HepG2 (cell line): ENCODE measurements at regions not wholly inside any gene's neighbourhood (a gene's known extent, or its start where the extent isn't known, plus 50 kb on each side); places are given as distances from the start of the nearest gene placed in this dataset.

ENCODE experiments used
- ATAC-seq: fragments of 200-7000 bp; cut with Tn5 transposase; 3 replicates; pipeline ENCODE4 v1.9.1; 2020; ENCODE audit warnings: mild to moderate bottlenecking, moderate library complexity
- BruUV-seq: library from RNA; stranded (reverse); fragments of 400-500 nt; replicated peaks from 2 replicates; lab custom pipeline; 2021; lab: Mats Ljungman, UMichigan
- CTCF ChIA-PET: fragments of 300-600 bp; formaldehyde crosslinking; extraction: SDS; loops from one replicate; lab custom pipeline; 2021; ENCODE audit warnings: low total read pairs, inconsistent platforms, low intra/inter-chr PET ratio; lab: Yijun Ruan, JAX
- POLR2A ChIA-PET: fragments of 350-600 bp; sonication (Branson Sonifier 250); formaldehyde crosslinking; loops from one replicate; lab custom pipeline; 2020; ENCODE audit warnings: antibody characterized with exemption, inconsistent platforms; lab: Yijun Ruan, JAX
- DNase-seq: peaks from one replicate; pipeline ENCODE4 v3.0.0-alpha.2; 2015; ENCODE audit warnings: low spot score
- FAIRE-seq: peaks from 3 replicates; lab custom pipeline; 2011; peaks lifted over from hg19 to GRCh38; lab: Jason Lieb, UNC
- H2AFZ ChIP-seq: one replicate; pipeline ENCODE4 v1.6.1; 2011; ENCODE audit warnings: low read length, inconsistent platforms
- H3K27ac ChIP-seq: fragments of 300-600 bp; 3 replicates; pipeline ENCODE4 v1.8.0; 2011; ENCODE audit warnings: mixed run types, mild to moderate bottlenecking, mixed read lengths, low read length, inconsistent platforms; ENCODE audit not compliant: insufficient read depth; ENCODE audit errors: extremely low read length
- H3K27me3 ChIP-seq, 2 experiments: fragments of 200-600 bp in 1 of 2; 2 replicates in 1 of 2; 3 replicates in 1 of 2; pipeline versions ENCODE4 v1.6.0 to v1.8.0; 2011; ENCODE audit warnings: low read length in 2 of 2, mild to moderate bottlenecking in 2 of 2, moderate library complexity in 2 of 2, inconsistent platforms in 1 of 2; ENCODE audit not compliant: insufficient read depth in 2 of 2, control insufficient read depth in 1 of 2
- H3K36me3 ChIP-seq, 2 experiments: fragments of 200-600 bp in 1 of 2; replicated peaks in 1 of 2; 2 replicates in 1 of 2; 3 replicates in 1 of 2; pipeline versions ENCODE4 v1.5.1 to v1.8.0; 2011; ENCODE audit warnings: low read length in 2 of 2, inconsistent platforms in 1 of 2; ENCODE audit not compliant: insufficient read depth in 2 of 2, control insufficient read depth in 1 of 2
- H3K4me1 ChIP-seq: 2 replicates; pipeline ENCODE4 v1.5.1; 2012; ENCODE audit warnings: low read length, inconsistent platforms; ENCODE audit not compliant: insufficient read depth
- H3K4me2 ChIP-seq: 2 replicates; pipeline ENCODE4 v1.6.0; 2011; ENCODE audit warnings: low read depth, low read length, inconsistent platforms
- H3K4me3 ChIP-seq, 3 experiments: fragments of 200-600 bp in 1 of 3; sonication (generic), shearing (Covaris generic) in 1 of 3; replicated peaks in 1 of 3; 2 replicates each; pipeline ENCODE4 v1.5.1; 2011 to 2016; ENCODE audit warnings: low read length in 3 of 3, inconsistent platforms in 2 of 3, low read depth in 2 of 3, mild to moderate bottlenecking in 2 of 3, control low read depth in 1 of 3, mixed read lengths in 1 of 3; ENCODE audit not compliant: insufficient read depth in 1 of 3
- H3K79me2 ChIP-seq: one replicate; pipeline ENCODE4 v1.6.1; 2011; ENCODE audit warnings: low read length, inconsistent platforms; ENCODE audit not compliant: insufficient read depth
- H3K9ac ChIP-seq: 2 replicates; pipeline ENCODE4 v1.6.0; 2011; ENCODE audit warnings: mild to moderate bottlenecking, low read depth, low read length, inconsistent platforms; ENCODE audit not compliant: insufficient read depth
- H3K9me3 ChIP-seq: 2 replicates; pipeline ENCODE4 v1.5.1; 2012; ENCODE audit warnings: mild to moderate bottlenecking, low read length
- H4K20me1 ChIP-seq: 2 replicates; pipeline ENCODE4 v1.6.0; 2011; ENCODE audit warnings: inconsistent platforms, mild to moderate bottlenecking, low read length, moderate library complexity; ENCODE audit not compliant: insufficient read depth
- MAFF ChIP-seq: IDR thresholded peaks from 2 replicates; pipeline ENCODE4 v1.6.1; 2011; ENCODE audit warnings: low read depth, low read length, improper control_type of control experiment
- MAFK ChIP-seq, 2 experiments: IDR thresholded peaks in 1 of 2; conservative IDR thresholded peaks in 1 of 2; 2 replicates each; pipeline ENCODE4 v1.6.1; 2011; ENCODE audit warnings: improper control_type of control experiment in 2 of 2, low read length in 2 of 2
- RNF2 ChIP-seq: fragments of 450-650 bp; conservative IDR thresholded peaks from 2 replicates; pipeline ENCODE4 v1.6.1; 2016; ENCODE audit warnings: low read depth
- THRA ChIP-seq: sonication (generic); formaldehyde crosslinking; IDR thresholded peaks from 2 replicates; pipeline ENCODE4 v1.4.0; 2020; ENCODE audit warnings: missing genetic modification reagents, borderline replicate concordance
- UBTF ChIP-seq: sonication (generic); formaldehyde crosslinking; IDR thresholded peaks from 2 replicates; pipeline ENCODE4 v1.4.0; 2020; ENCODE audit warnings: mild to moderate bottlenecking, missing genetic modification reagents
- ZNF224 ChIP-seq: sonication (generic); formaldehyde crosslinking; IDR thresholded peaks from 2 replicates; pipeline ENCODE4 v1.5.0; 2020; ENCODE audit warnings: mild to moderate bottlenecking, missing genetic modification reagents
- ZNF329 ChIP-seq: sonication (generic); formaldehyde crosslinking; IDR thresholded peaks from 2 replicates; pipeline ENCODE4 v1.9.0; 2021; ENCODE audit warnings: low read depth, mild to moderate bottlenecking, missing genetic modification reagents
- ZNF441 ChIP-seq: sonication (generic); formaldehyde crosslinking; IDR thresholded peaks from 2 replicates; pipeline ENCODE4 v1.7.0; 2021; ENCODE audit warnings: missing genetic modification reagents, borderline replicate concordance
- ZNF460 ChIP-seq: sonication (generic); formaldehyde crosslinking; IDR thresholded peaks from 2 replicates; pipeline ENCODE4 v1.5.1; 2020; ENCODE audit warnings: missing genetic modification reagents, mild to moderate bottlenecking, borderline replicate concordance
- ZNF549 ChIP-seq: sonication (generic); formaldehyde crosslinking; IDR thresholded peaks from 2 replicates; pipeline ENCODE4 v1.5.0; 2020; ENCODE audit warnings: missing genetic modification reagents
- ZNF672 ChIP-seq: sonication (generic); formaldehyde crosslinking; IDR thresholded peaks from 2 replicates; pipeline ENCODE4 v1.8.1; 2022; ENCODE audit warnings: missing genetic modification reagents
- ZNF678 ChIP-seq: sonication (generic); formaldehyde crosslinking; IDR thresholded peaks from 2 replicates; pipeline ENCODE4 v1.4.0; 2020; ENCODE audit warnings: mild to moderate bottlenecking, missing genetic modification reagents
- ZSCAN21 ChIP-seq: sonication (generic); formaldehyde crosslinking; IDR thresholded peaks from 2 replicates; pipeline ENCODE4 v1.8.0; 2022; ENCODE audit warnings: mild to moderate bottlenecking, missing genetic modification reagents, moderate library complexity, borderline replicate concordance
- WGBS: methylation state at CpG from one replicate; pipeline ENCODE4 v1.1.6; 2017; ENCODE audit warnings: low lambda C conversion rate; 5-methylcytosine and 5-hydroxymethylcytosine counted together
- in situ Hi-C: cut with HindIII; loops from 2 replicates; pipeline ENCODE4 v1.10.0; 2017; ENCODE audit warnings: low pct_unique_long_range_greater_than_20kb; ENCODE audit not compliant: extremely low pct_ligation_motif_present
- intact Hi-C: fragments of 100-400 bp; cut with micrococcal nuclease; formaldehyde crosslinking; loops from one replicate; pipeline ENCODE4 v1.10.0; 2022; ENCODE audit not compliant: unreplicated experiment

GRCh38 chr12:61996717-61997116 lies 263.5 kb upstream of the USP15 start:
- DNase-seq: no peak
- Histone ChIP-seq H3K79me2 (no peaks in the 10 kb centered on the region), H3K4me1 (no peaks in the 10 kb centered on the region), H3K9me3 (no peaks in the 10 kb centered on the region), H4K20me1 (no peaks in the 10 kb centered on the region), H3K27ac (no peak overlapping the region), H3K36me3 (no peaks in the 10 kb centered on the region), H3K9ac (no peak overlapping the region), H3K4me2 (no peak overlapping the region), H3K27me3 (no peaks in the 10 kb centered on the region), H2AFZ (no peak overlapping the region), H3K4me3 (no peak overlapping the region)
- in situ Hi-C loops: no loop called here
- no TSS peak for BruUV-seq
- 0% methylated on average over 1 of the region's 1 CpG for WGBS
- intact Hi-C loops: loop anchor here (10.0 kb wide), 1 partner anchor 1062 kb away; no protein-coding TSS in a partner anchor
- TF ChIP-seq ZNF441 (CRISPR knock-in tag) (no peak), MAFK (conservative IDR thresholded peaks at IDR 0.05 in 1 of 2, IDR thresholded peaks at IDR 0.05 in 1 of 2; ENCODE audit: low read length in 2 of 2) (peak; percentile 57 to 77), MAFF (peak; percentile 62)
- ChIA-PET CTCF (no interaction called here), POLR2A (no interaction called here)
- ATAC-seq: no peak
- no peak for FAIRE-seq

- ChIA-PET CTCF (no interaction called here), POLR2A (no interaction called here)
- no peaks in the 10 kb centered on the region for H4K20me1 ChIP-seq
- WGBS: 0% methylated on average over 1 of the region's 2 CpGs
- no peak overlapping the region for H3K27ac ChIP-seq
- no peaks in the 10 kb centered on the region for H3K79me2 ChIP-seq
- H3K4me3 ChIP-seq: no peak overlapping the region
- BruUV-seq: no TSS peak
- no peaks in the 10 kb centered on the region for H3K27me3 ChIP-seq
- no peak for TF ChIP-seq UBTF (CRISPR knock-in tag)
- TF ChIP-seq ZNF672 (CRISPR knock-in tag): no peak
- no peak for TF ChIP-seq ZNF460 (CRISPR knock-in tag)
- no peak for TF ChIP-seq ZNF224 (CRISPR knock-in tag)
- no peak for TF ChIP-seq ZNF549 (CRISPR knock-in tag)
- TF ChIP-seq ZSCAN21 (CRISPR knock-in tag): no peak
- TF ChIP-seq THRA (CRISPR knock-in tag): no peak
- no peak for TF ChIP-seq ZNF329 (CRISPR knock-in tag)
- TF ChIP-seq RNF2: no peak
- TF ChIP-seq ZNF678 (CRISPR knock-in tag): no peak
- no peak overlapping the region for H3K9ac ChIP-seq
- DNase-seq (no peak), FAIRE-seq (no peak), ATAC-seq (no peak)
- H3K9me3 ChIP-seq: no peaks in the 10 kb centered on the region
- H2AFZ ChIP-seq: no peak overlapping the region
- no peaks in the 10 kb centered on the region for H3K36me3 ChIP-seq
- in situ Hi-C loops: no loop called here
- H3K4me2 ChIP-seq: no peak overlapping the region
- intact Hi-C loops: loop anchor here (10.0 kb wide), 1 partner anchor 1064 kb away; no protein-coding TSS in a partner anchor
- no peaks in the 10 kb centered on the region for H3K4me1 ChIP-seq
Measured at GRCh38 chr12:61998791-61999190, 261.4 kb upstream of the USP15 start.
